ENCODE measurements at regions not wholly inside any gene's neighbourhood (a gene's known extent, or its start where the extent isn't known, plus 50 kb on each side); places are given as distances from the start of the nearest gene placed in this dataset.

DNA sequence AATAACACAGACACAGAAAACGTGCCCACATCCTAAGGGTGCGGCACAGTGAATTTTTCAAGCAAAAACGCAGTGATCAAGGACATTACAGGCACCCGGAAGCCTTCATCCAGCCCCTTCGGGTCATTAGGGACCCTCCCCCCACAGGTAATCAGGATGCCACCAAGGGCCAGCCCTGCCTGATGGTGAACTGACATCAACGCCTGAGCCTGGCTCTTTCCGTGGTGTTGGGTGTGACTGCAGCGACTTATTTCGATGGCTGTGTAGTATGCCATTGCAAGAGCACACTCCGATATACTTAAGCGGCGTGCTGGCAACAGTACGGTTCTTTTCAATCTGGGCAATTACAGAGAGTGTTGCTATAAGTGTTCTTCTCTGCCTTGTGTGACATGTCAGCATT lies 310.0 kb upstream of the IRX1 start:
- H3K9ac ChIP-seq (ENCODE audit: control insufficient read depth, insufficient read depth, low read length), result no peak overlapping the region
- no peak overlapping the region for H3K27ac ChIP-seq (ENCODE audit: control insufficient read depth, insufficient read depth)
- BruUV-seq (replicated peaks), result no TSS peak
- ChIA-PET POLR2A (no interaction called here), RAD21 (ENCODE audit: unreplicated experiment) (no interaction called here), SMC1A (ENCODE audit: uncharacterized antibody, unreplicated experiment) (no interaction called here), CTCF (no interaction called here)
- ATAC-seq, result no peak
- intact Hi-C loops (cut with micrococcal nuclease; ENCODE audit: unreplicated experiment) (no loop called here), in situ Hi-C loops (cut with MboI) (no loop called here)
- DNase-seq (ENCODE audit: low read depth, low spot score), result no peak
- no peak overlapping the region for H2AFZ ChIP-seq (ENCODE audit: control insufficient read depth, low read depth, low read length)
- WGBS (ENCODE audit: insufficient coverage, insufficient replicate concordance, low lambda C conversion rate, missing lambda C conversion rate), result 16% methylated on average over 13 of the region's 13 CpGs
- TF ChIP-seq BACH1 (IDR thresholded peaks at IDR 0.05; ENCODE audit: borderline replicate concordance) (no peak), RB1 (IDR thresholded peaks at IDR 0.05; ENCODE audit: borderline replicate concordance) (no peak), YBX1 (IDR thresholded peaks at IDR 0.05) (no peak), POLR2AphosphoS5 (IDR thresholded peaks at IDR 0.05; ENCODE audit: low read length) (no peak), POU2F2 (IDR thresholded peaks at IDR 0.05; ENCODE audit: borderline replicate concordance, low read depth, low read length) (no peak), SMAD5 (IDR thresholded peaks at IDR 0.05; ENCODE audit: low read depth) (no peak), FOXK2 (IDR thresholded peaks at IDR 0.05) (no peak), ATF3 (IDR thresholded peaks at IDR 0.05; ENCODE audit: borderline replicate concordance, extremely low read depth, low read depth, low read length) (no peak), ZNF274 (IDR thresholded peaks at IDR 0.05; ENCODE audit: insufficient read depth, insufficient read length) (no peak), BCL3 (IDR thresholded peaks at IDR 0.05; ENCODE audit: borderline replicate concordance, insufficient read depth, low read depth, low read length, poor library complexity, severe bottlenecking) (no peak)
- TF ChIP-seq, protein P1, sequence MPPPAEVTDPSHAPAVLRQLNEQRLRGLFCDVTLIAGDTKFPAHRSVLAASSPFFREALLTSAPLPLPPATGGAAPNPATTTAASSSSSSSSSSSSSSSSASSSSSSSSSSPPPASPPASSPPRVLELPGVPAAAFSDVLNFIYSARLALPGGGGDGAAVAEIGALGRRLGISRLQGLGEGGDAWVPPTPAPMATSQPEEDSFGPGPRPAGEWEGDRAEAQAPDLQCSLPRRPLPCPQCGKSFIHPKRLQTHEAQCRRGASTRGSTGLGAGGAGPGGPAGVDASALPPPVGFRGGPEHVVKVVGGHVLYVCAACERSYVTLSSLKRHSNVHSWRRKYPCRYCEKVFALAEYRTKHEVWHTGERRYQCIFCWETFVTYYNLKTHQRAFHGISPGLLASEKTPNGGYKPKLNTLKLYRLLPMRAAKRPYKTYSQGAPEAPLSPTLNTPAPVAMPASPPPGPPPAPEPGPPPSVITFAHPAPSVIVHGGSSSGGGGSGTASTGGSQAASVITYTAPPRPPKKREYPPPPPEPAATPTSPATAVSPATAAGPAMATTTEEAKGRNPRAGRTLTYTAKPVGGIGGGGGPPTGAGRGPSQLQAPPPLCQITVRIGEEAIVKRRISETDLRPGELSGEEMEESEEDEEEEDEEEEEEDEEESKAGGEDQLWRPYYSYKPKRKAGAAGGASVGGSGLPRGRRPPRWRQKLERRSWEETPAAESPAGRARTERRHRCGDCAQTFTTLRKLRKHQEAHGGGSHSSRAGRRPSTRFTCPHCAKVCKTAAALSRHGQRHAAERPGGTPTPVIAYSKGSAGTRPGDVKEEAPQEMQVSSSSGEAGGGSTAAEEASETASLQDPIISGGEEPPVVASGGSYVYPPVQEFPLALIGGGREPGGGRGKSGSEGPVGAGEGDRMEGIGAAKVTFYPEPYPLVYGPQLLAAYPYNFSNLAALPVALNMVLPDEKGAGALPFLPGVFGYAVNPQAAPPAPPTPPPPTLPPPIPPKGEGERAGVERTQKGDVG (CRISPR knock-in tag; IDR thresholded peaks at IDR 0.05), result no peak
- TF ChIP-seq, protein P2, sequence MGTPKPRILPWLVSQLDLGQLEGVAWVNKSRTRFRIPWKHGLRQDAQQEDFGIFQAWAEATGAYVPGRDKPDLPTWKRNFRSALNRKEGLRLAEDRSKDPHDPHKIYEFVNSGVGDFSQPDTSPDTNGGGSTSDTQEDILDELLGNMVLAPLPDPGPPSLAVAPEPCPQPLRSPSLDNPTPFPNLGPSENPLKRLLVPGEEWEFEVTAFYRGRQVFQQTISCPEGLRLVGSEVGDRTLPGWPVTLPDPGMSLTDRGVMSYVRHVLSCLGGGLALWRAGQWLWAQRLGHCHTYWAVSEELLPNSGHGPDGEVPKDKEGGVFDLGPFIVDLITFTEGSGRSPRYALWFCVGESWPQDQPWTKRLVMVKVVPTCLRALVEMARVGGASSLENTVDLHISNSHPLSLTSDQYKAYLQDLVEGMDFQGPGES (IDR thresholded peaks at IDR 0.05), result no peak
- FAIRE-seq, result no peak
- H3K4me1 ChIP-seq (ENCODE audit: control insufficient read depth, insufficient read depth, low read length), result no peaks in the 10 kb centered on the region
- H3K9me3 ChIP-seq (replicated peaks; ENCODE audit: control insufficient read depth, insufficient read depth, low read length), result no peaks in the 10 kb centered on the region; the same call in 2 of the 3 replicates
- H3K4me3 ChIP-seq, result no peak overlapping the region
- no peaks in the 10 kb centered on the region for H3K36me3 ChIP-seq (ENCODE audit: control insufficient read depth in 2 of 2, insufficient read depth in 2 of 2, low read length in 1 of 2)
- no peak overlapping the region for H3K4me2 ChIP-seq (ENCODE audit: control insufficient read depth, insufficient read depth)
- no peaks in the 10 kb centered on the region for H3K79me2 ChIP-seq (ENCODE audit: control insufficient read depth, insufficient read depth, low read length)
- no peaks in the 10 kb centered on the region for H3K27me3 ChIP-seq (replicated peaks in 1 of 2; ENCODE audit: control insufficient read depth in 2 of 2, insufficient read depth in 2 of 2, low read length in 1 of 2)
- H4K20me1 ChIP-seq (ENCODE audit: control insufficient read depth, insufficient read depth), result no peaks in the 10 kb centered on the region
